Amygdala (tissue), 56 donors: ENCODE measurements at regions not wholly inside any gene's neighbourhood (a gene's known extent, or its start where the extent isn't known, plus 50 kb on each side); places are given as distances from the start of the nearest gene placed in this dataset.
A peak's percentile ranks its signal among the peaks of the same experiment; 100 is the strongest.
"Not testable (repeated sequence)": the region's sequence is repeated elsewhere in the genome, so short reads cannot be mapped to it uniquely, and the experiment has no call there.

Experiments
- DNase-seq, 56 donors: peaks; one replicate each; lab custom pipeline; 2025; lab: John Stamatoyannopoulos, UW

DNA sequence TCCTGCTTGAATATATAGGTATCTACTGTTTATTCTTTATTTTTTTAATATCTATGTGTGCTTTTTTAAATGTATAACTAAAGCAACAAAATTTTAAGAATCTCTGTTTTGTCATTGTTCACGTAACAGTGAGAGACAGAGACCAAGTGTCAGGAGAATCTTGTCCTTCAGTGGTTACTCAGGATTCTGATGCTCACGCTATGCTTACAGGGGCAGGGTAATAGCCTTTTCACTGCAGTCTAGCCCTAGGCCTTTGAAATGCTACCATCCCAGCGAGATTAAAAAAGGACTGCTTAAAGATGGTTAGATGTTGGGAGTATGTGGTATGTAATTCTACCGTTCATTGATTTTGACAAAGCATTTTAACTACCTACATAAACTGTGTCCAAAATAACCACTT lies 71.6 kb upstream of the EGFR start:
- DNase-seq, result no peak

- DNase-seq, result not testable (repeated sequence)
Observed at GRCh38 chr7:54949514-54949913, 69.3 kb upstream of the EGFR start.

DNA sequence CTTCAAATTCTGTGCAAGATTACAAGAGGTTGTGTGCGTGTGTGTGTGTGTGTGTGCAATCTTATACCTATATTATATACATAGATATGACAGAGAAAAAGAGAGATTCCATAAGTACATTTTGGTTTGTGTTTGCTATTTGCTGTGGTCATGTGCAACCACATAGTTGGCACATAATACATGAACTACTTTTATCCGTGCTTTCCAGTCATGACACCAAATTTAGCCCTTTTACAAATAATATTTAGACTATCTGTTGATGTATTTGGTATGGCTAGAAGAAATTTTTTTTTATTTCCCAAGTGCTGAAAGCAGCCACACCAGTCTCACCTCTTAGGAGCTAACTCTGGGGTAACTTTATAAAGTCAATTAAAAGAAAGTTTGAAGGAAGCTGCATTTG lies 63.5 kb upstream of the EGFR start:
- no peak for DNase-seq

DNA sequence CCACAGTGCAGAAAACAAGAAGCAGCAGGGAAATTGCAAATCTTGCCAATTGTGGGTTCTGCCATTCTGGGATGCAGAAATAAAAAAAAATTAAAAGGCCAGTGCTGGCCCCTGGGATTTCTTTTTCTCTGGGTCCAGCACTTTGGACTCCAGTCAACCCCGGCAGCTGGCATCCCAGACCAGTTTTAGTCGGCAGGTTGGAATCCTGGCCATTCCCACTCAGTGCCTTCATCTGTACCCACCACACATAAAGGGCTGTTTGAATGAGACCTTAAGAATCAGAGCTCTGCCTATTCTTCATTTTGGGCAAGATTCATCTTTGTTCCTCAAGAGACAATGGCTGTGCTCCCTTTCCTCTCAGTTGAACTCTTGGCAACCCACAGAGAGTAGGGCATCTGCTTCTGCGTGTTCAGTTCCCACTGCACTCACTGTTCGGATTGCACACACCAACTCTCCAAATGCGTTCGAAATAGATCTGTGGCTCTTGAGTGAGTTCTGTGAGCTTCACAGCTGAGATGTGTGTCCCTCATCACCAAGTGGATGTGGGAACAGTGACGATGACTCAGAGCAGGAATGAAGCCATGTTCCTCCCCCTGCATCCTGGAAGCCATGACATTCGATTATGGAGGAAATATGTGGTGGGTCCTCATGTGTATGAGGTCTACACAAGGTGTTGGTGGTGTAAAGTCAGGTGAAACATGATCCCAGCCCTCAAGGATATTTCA lies 63.0 kb upstream of the EGFR start:
- peak in 13 of 56 donors; percentile 1 to 36 (median 10) for DNase-seq

GRCh38 chr7:54956865-54957264 lies 62.0 kb upstream of the EGFR start:
- no peak for DNase-seq

GRCh38 chr7:54960517-54960916 lies 58.3 kb upstream of the EGFR start:
- no peak for DNase-seq

GRCh38 chr7:54961391-54961790 lies 57.4 kb upstream of the EGFR start:
- DNase-seq, result no peak

GRCh38 chr7:54963155-54963554 lies 55.7 kb upstream of the EGFR start:
- no peak for DNase-seq

- DNase-seq, result no peak
Observed at GRCh38 chr7:54964136-54964535, 54.7 kb upstream of the EGFR start.

DNA sequence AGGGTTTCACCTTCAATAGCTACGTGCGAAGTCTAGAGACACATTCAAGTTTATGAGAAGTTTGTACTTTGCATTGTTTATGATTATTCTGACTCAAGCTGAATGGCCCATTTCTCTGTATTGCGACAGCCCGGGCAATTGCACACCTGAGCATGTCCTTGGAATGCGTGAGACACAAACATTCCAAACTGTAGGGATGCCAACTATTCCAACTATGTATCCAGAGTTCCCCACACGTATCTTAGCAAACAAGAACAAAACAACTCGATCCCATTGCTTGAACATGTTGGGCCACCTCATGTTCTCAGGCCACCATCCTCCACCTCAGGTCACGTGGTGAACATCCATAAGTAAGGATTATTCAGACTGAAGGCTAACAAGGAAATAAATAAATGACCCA lies 51.4 kb upstream of the EGFR start:
- DNase-seq, result no peak

GRCh38 chr7:54968018-54968417 lies 50.8 kb upstream of the EGFR start:
- no peak for DNase-seq
